D341Med (cell line): ENCODE measurements at regions not wholly inside any gene's neighbourhood (a gene's known extent, or its start where the extent isn't known, plus 50 kb on each side); places are given as distances from the start of the nearest gene placed in this dataset.

Source experiments
- DNase-seq: peaks from one replicate; pipeline ENCODE4 v3.0.0; 2012; ENCODE audit warnings: low spot score

DNA sequence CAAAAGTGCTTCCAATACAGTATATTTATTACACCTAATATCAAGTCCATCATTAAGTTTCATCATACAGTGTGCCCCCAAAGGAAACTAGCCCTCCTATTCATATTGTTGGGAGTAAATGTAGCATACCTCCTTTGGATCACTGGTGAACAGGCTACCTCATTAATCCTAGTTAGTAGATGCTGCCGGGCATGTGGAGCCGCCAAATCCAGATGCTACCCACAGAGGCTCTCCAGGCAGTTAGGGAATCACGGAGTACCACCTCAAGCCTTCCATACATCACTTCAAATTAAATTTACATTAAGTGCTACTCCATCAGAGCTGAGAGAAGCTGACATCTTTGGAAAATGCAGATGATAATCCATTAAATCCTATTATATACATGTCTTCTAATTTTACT lies 121.7 kb upstream of the FOXD3 start:
- DNase-seq = peak; percentile 43

DNA sequence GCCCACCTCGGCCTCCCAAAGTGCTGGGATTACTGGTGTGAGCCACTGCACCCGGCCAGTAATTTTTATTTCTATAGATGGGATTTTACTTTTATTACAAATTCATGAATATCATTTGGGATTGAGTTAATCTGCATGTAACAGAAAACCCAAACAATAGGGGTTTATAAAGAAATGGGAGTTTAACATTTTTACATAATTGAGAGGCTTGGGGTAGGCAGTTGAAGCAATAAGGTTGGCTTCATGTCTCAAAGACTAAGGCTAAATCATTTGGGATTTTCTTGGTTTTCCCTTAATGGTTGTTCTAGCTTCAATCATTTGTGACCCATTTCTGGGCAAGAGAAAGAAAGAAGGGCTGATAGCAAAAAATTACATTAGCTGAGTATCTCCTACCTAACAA lies 118.7 kb upstream of the FOXD3 start:
- DNase-seq = no peak

DNA sequence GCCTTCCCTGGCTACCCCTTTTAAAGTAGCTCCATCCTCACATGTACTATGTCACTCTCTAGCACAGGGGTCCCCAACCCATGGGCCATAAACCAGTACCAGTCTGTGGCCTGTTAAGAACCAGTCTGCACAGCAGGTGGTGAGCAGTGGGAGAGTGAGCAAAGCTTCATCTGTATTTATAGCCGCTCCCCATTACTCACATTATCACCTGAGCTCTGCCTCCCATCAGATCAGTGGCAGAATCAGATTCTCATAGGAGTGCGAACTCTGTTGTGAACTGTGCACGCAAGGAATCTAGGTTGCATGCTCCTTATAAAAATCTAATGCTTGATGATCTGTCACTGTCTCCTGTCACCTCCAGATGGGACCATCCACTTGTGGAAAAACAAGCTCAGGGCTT lies 116.6 kb upstream of the FOXD3 start:
- DNase-seq = no peak

DNA sequence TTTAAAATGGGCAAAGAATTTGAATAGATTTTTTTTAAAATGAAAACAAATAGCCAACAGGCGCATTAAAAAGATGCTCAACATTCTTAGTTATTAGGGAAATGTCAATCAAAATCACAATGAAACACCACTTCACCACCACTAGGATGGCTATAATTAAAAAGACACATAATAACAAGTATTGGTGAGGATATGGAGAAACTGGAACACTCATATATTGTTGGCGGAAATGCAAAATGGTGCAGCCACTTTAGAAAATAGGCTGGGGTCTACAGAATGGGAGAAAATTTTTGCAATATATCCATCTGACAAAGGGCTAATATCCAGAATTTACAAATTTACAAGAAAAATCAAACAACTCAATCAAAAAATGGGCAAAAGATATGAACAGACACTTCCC lies 107.8 kb upstream of the FOXD3 start:
- no peak for DNase-seq

DNA sequence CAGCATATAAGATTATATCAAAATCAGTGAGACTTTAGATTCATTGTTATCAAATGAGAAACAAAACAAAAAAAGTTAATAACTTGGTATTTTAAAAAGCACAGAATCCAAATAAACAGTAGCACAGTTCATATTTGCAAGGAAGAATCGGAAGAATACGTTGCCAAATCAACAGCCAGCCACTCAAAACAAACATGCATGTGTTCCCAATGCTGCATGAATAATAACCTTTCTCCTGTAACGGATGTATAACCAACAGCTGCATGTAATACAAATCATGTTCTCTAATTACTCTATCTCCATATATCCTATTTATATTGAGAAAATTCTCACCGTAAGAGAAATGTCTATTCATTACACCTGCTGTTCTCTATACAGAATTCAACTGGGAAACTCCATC lies 98.9 kb upstream of the FOXD3 start:
- no peak for DNase-seq

DNA sequence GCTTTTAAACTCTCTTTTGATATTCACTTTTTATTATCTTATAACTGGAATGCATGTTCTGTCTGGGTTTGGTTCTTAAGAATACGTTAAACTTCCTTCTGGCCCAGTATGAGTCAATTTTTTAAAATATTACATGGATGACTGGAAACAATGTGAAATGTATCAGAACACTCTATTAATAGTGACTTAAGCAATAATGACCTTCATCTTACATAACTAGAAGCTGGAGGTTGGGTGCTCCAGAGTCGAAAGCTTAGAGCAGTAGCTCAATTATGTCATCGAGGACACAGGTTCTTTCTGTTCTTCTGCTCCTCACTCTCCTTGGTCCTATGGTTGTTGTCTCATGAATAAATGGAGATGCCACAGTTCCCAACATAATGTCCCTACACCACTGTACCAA lies 91.6 kb upstream of the FOXD3 start:
- DNase-seq = no peak

DNA sequence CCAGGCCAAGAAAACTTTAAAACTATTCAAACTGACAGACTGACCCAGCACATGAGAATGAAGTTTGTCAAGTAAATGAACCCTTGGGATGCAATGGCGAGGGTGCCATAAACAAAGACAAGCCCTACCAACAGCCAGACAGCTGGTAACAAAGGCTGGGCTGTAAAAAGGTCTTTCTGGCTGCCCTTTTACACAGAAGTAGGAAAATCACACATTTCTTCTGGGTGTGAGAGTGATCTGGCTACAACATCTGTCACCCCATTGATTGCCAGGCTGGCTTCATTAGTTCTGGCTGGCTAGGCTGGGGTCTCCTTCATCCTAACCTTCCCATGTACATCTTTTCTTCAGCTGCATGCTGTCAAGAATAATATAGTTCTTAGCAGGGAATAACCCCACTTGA lies 83.6 kb upstream of the FOXD3 start:
- no peak for DNase-seq

DNA sequence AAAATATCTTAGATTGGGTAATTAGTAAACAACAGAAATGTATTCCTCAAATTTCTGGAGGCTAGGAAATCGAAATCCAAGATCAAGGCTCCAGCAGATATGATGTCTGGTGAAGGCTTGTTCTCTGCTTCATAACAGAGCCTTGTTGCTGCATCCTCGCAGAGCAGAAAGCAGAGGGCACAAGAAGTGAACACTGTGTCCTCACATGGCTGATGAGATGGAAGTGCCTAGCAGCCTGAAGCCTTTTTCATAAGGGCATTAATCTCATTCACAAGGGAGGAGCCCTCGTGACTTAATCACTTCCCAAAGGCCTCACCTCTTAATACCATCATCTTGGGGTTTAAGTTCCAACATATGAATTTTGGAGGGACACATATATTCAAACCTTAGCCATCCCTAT lies 77.2 kb upstream of the FOXD3 start:
- DNase-seq = no peak

DNA sequence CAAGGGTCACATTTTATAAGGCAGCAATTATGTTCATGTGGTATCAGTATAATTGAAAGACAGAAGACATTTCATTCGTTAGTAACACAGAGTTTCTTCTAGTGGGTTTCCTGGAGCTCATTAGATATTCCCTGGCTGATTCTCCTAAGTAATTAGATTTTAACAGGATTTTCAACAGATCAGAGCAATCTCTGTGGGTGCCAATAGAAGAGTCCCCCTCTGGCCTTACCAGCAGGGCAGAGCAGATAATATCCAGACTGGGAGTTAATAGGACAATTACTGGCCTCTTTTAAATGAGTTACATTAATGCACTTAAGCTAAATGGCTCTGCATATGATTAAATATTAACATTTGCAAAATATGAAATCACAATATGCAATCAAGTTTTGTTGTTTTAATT lies 74.2 kb upstream of the FOXD3 start:
- DNase-seq = peak; percentile 53

DNA sequence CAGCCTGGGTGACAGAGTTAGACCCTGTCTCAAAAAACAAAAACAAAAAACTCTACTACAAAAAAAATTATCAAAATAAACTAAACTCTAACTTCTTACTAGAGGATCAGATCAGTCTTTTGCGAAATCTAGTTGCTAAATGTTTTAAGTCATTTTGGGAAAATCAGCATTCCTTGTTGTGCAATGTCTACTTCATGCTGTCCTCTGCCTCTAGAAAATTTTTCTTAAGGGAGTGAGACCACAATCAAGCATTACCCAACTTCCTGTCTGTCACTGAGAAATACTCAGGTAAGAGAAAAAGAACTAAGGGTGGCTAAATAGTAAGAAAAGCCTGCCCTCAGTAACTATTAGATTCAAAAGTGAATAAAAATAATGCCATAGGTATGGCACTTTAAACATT lies 67.2 kb upstream of the FOXD3 start:
- DNase-seq = no peak

DNA sequence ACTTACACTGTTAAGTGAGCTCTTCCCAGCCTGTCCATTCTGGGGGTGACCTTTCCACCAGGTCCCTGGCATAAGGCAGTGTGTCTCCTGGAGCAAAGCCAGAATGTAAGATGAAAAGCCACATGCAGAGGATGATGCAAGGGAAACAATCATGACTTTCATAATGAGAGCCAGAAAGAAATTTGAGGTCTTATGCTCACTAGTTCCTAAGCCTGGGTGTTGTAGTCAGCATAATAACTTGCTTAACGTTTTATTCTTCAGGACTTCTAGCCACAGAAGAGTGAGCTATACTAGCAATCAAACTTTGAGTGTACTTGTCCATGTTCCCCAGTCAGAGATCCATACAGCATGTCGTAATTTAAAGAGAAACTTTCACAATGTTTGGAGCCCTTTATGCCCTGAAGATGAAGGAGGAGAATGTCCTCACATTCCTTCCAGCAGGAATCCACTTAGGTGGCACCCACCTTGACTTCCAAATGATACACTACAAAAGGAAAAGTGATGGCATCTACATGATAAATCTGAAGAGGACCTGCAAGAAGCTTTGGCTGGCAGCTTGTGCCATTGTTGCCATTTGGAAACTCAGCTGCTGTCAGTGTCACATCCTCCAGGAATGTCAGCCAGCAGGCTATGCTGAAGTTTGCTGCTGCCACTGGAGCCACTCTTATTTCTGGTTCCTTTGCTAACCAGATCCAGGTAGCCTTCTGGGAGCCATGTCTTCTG lies 60.5 kb upstream of the FOXD3 start:
- no peak for DNase-seq

DNA sequence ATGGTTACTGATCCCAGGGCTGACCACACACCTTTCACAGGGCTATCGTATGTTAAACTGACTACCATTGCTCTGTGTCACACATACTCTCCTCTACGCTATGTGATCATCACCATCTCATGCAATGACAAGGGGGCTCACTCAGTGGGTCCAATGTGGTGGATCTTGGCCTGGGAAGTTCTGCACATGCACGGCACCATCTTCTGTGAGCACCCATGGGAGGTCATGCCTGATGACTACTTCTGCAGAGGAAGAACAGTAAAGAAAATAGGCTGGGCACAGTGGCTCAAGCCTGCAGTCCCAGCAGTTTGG lies 60.0 kb upstream of the FOXD3 start:
- no peak for DNase-seq

DNA sequence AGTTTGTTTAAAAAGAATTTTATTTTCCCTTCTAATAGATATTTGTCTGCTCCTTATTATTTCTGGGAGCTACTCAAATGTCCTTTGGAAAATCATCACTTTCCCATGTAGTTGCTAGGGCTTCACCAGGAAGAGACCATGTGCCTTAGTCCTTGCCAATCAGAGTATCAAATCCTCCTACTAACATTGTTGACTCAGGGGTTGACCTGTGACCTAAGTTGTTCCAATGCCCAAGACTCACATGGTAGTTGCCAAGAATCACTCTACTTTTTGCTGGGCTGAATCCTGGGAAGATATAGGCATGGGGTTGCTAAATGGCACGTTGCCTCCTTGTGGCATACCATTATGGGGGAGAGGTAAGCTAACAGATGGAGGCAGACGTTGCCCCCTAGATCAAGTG lies 58.2 kb upstream of the FOXD3 start:
- DNase-seq = no peak

DNA sequence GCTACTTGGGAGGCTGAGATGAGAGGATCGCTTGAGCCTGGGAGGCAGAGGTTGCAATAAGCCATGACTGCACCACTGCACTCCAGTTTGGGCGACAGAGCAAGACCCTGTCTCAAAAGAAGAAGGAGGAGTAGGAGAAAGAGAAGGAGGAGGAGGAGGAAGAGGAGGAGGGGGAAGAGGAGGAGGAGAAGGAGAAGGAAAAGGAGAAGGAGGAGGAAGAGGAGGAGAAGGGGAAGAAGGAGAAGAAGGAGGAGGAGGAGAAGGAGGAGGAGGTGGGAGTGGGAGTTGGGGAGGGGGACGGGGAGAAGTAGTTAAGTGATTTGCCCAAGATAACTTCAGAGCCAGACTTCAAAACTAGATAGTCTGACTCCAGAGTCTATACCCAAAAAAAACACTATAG lies 55.5 kb upstream of the FOXD3 start:
- no peak for DNase-seq

DNA sequence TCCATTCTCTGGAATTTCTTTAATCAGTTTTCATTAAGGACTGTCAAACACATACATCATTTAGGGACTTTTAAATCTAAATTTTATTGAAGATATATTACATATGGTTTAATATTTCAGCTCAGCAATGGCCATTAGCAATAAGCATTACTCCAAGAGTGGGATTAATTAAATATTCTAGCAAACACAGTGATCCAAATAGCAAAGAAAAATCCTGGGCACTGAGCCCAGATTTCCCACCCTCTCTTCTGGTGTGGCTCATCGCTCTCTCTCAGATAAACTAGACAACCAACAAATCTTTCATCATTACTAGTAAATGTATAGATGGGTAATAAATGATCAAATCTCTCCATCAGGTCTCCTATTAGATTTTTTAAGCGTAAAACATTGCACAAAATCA lies 53.5 kb upstream of the FOXD3 start:
- no peak for DNase-seq

DNA sequence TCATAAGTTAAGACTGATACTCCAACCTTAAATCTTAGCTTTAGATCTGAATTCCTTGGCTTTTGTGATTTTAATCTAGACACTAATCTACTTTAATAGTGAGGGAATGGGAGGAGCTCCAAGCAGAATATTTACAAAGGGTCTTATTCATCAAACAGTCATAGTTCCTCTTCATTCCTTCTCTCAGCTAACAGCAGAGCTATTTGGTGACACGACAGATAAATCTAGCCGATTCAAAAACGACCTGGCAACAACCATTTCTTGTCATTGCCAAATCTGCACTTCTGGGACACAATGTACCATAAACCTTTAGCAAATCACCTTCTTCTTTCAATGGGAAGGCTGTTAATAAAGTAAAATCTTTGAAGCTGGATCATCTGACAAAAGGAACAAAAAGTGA lies 52.8 kb upstream of the FOXD3 start:
- no peak for DNase-seq
